ENCODE measurements at regions not wholly inside any gene's neighbourhood (a gene's known extent, or its start where the extent isn't known, plus 50 kb on each side); places are given as distances from the start of the nearest gene placed in this dataset.
"Not testable (repeated sequence)": the region's sequence is repeated elsewhere in the genome, so short reads cannot be mapped to it uniquely, and the experiment has no call there.

GRCh38 chr4:138439143-138439581 lies 197.0 kb upstream of the SLC7A11 start:
- no TSS peak for BruUV-seq (replicated peaks)
- no peaks in the 10 kb centered on the region for H3K27me3 Mint-ChIP-seq (ENCODE audit: insufficient read depth, unreplicated experiment)
- DNase-seq (ENCODE audit: unreplicated experiment): no peak
- H3K4me1 Mint-ChIP-seq (ENCODE audit: insufficient read depth, unreplicated experiment): no peaks in the 10 kb centered on the region
- no peaks in the 10 kb centered on the region for H3K36me3 Mint-ChIP-seq (ENCODE audit: insufficient read depth, unreplicated experiment)
- H3K4me3 Mint-ChIP-seq (ENCODE audit: unreplicated experiment): no peak overlapping the region
- peaks cover 10% of the 10 kb centered on the region for H3K9me3 Mint-ChIP-seq (ENCODE audit: unreplicated experiment)
- ChIA-PET POLR2A (no interaction called here), CTCF (no interaction called here)
- no peak for TF ChIP-seq CTCF (IDR thresholded peaks at IDR 0.05; ENCODE audit: unreplicated experiment)
- intact Hi-C loops (cut with micrococcal nuclease): no loop called here
- no peak overlapping the region for H3K27ac Mint-ChIP-seq (ENCODE audit: low read depth, unreplicated experiment)

- Mint-ChIP-seq H3K9me3 (ENCODE audit: unreplicated experiment) (peaks cover 11% of the 10 kb centered on the region), H3K36me3 (ENCODE audit: insufficient read depth, unreplicated experiment) (no peaks in the 10 kb centered on the region), H3K27me3 (ENCODE audit: insufficient read depth, unreplicated experiment) (no peaks in the 10 kb centered on the region), H3K27ac (ENCODE audit: low read depth, unreplicated experiment) (no peak overlapping the region), H3K4me3 (ENCODE audit: unreplicated experiment) (no peak overlapping the region), H3K4me1 (ENCODE audit: insufficient read depth, unreplicated experiment) (no peaks in the 10 kb centered on the region)
- ChIA-PET POLR2A (no interaction called here), CTCF (no interaction called here)
- DNase-seq (ENCODE audit: unreplicated experiment): peak; percentile 1
- intact Hi-C loops (cut with micrococcal nuclease): no loop called here
- TF ChIP-seq CTCF (IDR thresholded peaks at IDR 0.05; ENCODE audit: unreplicated experiment): no peak
- no TSS peak for BruUV-seq (replicated peaks)
Observed at GRCh38 chr4:138438608-138439007, 196.5 kb upstream of the SLC7A11 start.

- Mint-ChIP-seq H3K36me3 (ENCODE audit: insufficient read depth, unreplicated experiment) (no peaks in the 10 kb centered on the region), H3K27ac (ENCODE audit: low read depth, unreplicated experiment) (no peak overlapping the region), H3K4me3 (ENCODE audit: unreplicated experiment) (no peak overlapping the region), H3K27me3 (ENCODE audit: insufficient read depth, unreplicated experiment) (no peaks in the 10 kb centered on the region), H3K9me3 (ENCODE audit: unreplicated experiment) (peaks cover 22% of the 10 kb centered on the region), H3K4me1 (ENCODE audit: insufficient read depth, unreplicated experiment) (no peaks in the 10 kb centered on the region)
- BruUV-seq (replicated peaks): no TSS peak
- DNase-seq (ENCODE audit: unreplicated experiment): no peak
- intact Hi-C loops (cut with micrococcal nuclease): no loop called here
- ChIA-PET POLR2A (no interaction called here), CTCF (interaction anchor here (0.7 kb wide), 1 partner anchor 202 kb away, joined by 4 read pairs; no protein-coding TSS in a partner anchor)
- TF ChIP-seq CTCF (IDR thresholded peaks at IDR 0.05; ENCODE audit: unreplicated experiment): no peak
Observed at GRCh38 chr4:138437263-138437851, 195.2 kb upstream of the SLC7A11 start.

- H3K4me1 Mint-ChIP-seq (ENCODE audit: insufficient read depth, unreplicated experiment); BruUV-seq (replicated peaks); POLR2A ChIA-PET; H3K27ac Mint-ChIP-seq (ENCODE audit: low read depth, unreplicated experiment); H3K4me3 Mint-ChIP-seq (ENCODE audit: unreplicated experiment); DNase-seq (ENCODE audit: unreplicated experiment); intact Hi-C loops (cut with micrococcal nuclease); H3K36me3 Mint-ChIP-seq (ENCODE audit: insufficient read depth, unreplicated experiment); H3K27me3 Mint-ChIP-seq (ENCODE audit: insufficient read depth, unreplicated experiment): not testable (repeated sequence)
- CTCF ChIA-PET: interaction anchor here (0.7 kb wide), 1 partner anchor 14 kb away, joined by 4 read pairs; no protein-coding TSS in a partner anchor
- H3K9me3 Mint-ChIP-seq (ENCODE audit: unreplicated experiment): peaks cover 23% of the 10 kb centered on the region
Observed at GRCh38 chr4:138435733-138436132, 193.6 kb upstream of the SLC7A11 start.

GRCh38 chr4:138435046-138435445 lies 192.9 kb upstream of the SLC7A11 start:
- H3K27me3 Mint-ChIP-seq (ENCODE audit: insufficient read depth, unreplicated experiment); BruUV-seq (replicated peaks); POLR2A ChIA-PET; H3K4me3 Mint-ChIP-seq (ENCODE audit: unreplicated experiment); H3K27ac Mint-ChIP-seq (ENCODE audit: low read depth, unreplicated experiment); H3K36me3 Mint-ChIP-seq (ENCODE audit: insufficient read depth, unreplicated experiment); H3K4me1 Mint-ChIP-seq (ENCODE audit: insufficient read depth, unreplicated experiment); intact Hi-C loops (cut with micrococcal nuclease); DNase-seq (ENCODE audit: unreplicated experiment); CTCF ChIA-PET: not testable (repeated sequence)
- H3K9me3 Mint-ChIP-seq (ENCODE audit: unreplicated experiment): peaks cover 23% of the 10 kb centered on the region

All from MCF 10A (cell line).